ENCODE measurements at regions not wholly inside any gene's neighbourhood (a gene's known extent, or its start where the extent isn't known, plus 50 kb on each side); places are given as distances from the start of the nearest gene placed in this dataset.

DNA sequence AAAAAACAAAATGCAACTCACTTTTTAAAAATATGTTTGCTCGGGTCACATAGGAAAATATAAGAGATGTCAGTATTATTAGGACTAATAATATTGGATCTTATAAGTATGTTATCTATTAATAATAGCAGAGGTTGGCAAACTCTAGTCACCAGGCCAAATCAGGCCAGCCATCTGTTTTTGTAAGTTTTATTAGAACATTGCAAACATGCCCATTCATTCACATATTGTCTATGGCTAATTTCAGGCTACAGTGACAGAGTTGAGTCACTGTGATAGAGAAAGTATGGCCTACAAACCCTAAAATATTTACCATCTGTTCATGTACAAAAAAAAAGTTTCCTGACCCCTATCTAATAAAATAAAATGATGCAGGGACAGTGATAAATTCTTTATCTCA, 97.7 kb upstream of the CDH6 start:
- TF ChIP-seq, protein P1, sequence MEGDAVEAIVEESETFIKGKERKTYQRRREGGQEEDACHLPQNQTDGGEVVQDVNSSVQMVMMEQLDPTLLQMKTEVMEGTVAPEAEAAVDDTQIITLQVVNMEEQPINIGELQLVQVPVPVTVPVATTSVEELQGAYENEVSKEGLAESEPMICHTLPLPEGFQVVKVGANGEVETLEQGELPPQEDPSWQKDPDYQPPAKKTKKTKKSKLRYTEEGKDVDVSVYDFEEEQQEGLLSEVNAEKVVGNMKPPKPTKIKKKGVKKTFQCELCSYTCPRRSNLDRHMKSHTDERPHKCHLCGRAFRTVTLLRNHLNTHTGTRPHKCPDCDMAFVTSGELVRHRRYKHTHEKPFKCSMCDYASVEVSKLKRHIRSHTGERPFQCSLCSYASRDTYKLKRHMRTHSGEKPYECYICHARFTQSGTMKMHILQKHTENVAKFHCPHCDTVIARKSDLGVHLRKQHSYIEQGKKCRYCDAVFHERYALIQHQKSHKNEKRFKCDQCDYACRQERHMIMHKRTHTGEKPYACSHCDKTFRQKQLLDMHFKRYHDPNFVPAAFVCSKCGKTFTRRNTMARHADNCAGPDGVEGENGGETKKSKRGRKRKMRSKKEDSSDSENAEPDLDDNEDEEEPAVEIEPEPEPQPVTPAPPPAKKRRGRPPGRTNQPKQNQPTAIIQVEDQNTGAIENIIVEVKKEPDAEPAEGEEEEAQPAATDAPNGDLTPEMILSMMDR (IDR thresholded peaks at IDR 0.05), result no peak
- TF ChIP-seq POLR2AphosphoS5 (IDR thresholded peaks at IDR 0.05; ENCODE audit: insufficient read depth in 1 of 2, low read depth in 1 of 2) (no peak), POLR2A (IDR thresholded peaks at IDR 0.05) (no peak)
- intact Hi-C loops (cut with DNase I), result no loop called here
- no peaks in the 10 kb centered on the region for H3K9me3 ChIP-seq

DNA sequence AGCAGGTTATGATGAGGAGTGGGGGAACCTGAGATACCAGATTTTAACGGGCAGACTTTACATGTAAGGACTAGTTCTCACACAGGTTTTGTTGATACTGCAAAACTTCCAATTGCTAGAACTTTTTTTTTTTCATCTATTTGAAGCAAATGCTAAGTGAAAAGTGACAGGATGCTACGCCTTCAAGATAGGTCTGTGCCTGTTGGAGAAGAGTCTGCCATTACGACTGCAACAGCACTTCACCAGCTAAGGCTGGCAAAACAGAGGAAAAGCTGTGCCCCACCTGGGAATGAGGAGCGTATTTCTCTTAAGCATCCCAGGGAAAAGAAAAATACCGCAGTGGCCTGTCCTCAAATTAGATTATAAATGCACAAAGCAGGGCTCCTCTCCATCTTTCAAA, 102.0 kb upstream of the CDH6 start:
- Histone ChIP-seq H3K36me3 (no peaks in the 10 kb centered on the region), H3K27ac (no peak overlapping the region), H3K27me3 (no peaks in the 10 kb centered on the region), H3K9me3 (no peaks in the 10 kb centered on the region), H3K4me3 (no peak overlapping the region), H3K4me1 (peaks cover 2% of the 10 kb centered on the region)
- TF ChIP-seq, protein P1 (IDR thresholded peaks at IDR 0.05), result no peak
- TF ChIP-seq POLR2A (IDR thresholded peaks at IDR 0.05), result no peak
- intact Hi-C loops (cut with DNase I), result no loop called here
- no peak for DNase-seq (ENCODE audit: extremely low spot score in 2 of 2)

More for the DNA sequence above, 97.7 kb upstream of the CDH6 start:
- Histone ChIP-seq H3K4me3 (no peak overlapping the region), H3K27me3 (no peaks in the 10 kb centered on the region), H3K27ac (no peak overlapping the region), H3K36me3 (no peaks in the 10 kb centered on the region), H3K4me1 (peaks cover 4% of the 10 kb centered on the region)
- no peak for DNase-seq (ENCODE audit: extremely low spot score in 2 of 2)

DNA sequence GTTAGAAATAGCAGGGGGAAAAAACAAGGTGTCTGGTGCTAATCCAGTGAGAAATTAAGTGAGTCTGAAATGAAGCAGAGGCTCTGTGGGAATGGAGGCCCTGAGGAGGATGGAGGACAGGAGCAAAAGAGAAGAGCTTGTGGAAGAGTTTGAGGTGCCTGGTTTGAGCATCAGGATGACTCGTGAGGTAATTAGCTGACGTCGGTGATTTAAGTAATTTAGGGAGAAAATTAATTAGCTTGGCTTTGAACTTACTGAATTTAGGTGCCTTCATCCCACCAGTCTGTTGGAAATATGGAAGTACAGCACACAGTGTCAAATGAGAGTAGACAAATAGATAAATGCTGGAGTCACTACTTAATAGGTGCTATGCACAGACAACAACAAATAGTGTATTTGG, 103.0 kb upstream of the CDH6 start:
- Histone ChIP-seq H3K36me3 (no peaks in the 10 kb centered on the region), H3K27ac (no peak overlapping the region), H3K4me3 (no peak overlapping the region), H3K27me3 (no peaks in the 10 kb centered on the region), H3K9me3 (no peaks in the 10 kb centered on the region), H3K4me1 (no peaks in the 10 kb centered on the region)
- intact Hi-C loops (cut with DNase I), result no loop called here
- no peak for TF ChIP-seq POLR2AphosphoS5 (IDR thresholded peaks at IDR 0.05; ENCODE audit: insufficient read depth in 1 of 2, low read depth in 1 of 2)
- TF ChIP-seq POLR2A (IDR thresholded peaks at IDR 0.05), result no peak
- no peak for DNase-seq (ENCODE audit: extremely low spot score in 2 of 2)

DNA sequence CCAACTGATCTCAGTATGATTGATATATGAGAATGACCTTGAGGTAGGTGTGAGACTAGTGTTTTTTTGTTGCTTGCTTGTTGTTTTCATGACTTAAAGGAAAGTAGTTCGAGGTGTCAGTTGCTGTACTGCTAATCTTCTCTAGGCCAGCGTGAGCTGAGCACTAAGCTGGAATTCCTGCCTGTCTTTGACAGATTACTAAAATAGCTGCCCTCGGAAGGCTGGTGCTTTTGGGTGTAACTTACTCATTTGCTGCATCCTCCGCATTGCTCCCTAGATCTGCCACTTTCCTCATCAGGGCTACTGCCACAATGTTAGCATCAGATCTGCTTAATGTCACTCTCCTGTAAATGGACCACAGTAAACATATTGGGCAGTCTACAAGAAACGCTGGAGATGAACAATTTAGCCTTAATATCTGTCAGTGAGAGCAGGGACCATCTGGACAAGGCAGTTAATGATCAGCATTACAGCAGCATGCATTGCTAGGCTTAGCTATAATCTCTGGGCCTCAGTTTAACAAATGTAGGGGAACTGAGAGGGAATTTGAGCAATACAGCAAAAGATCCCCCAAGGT, 106.6 kb upstream of the CDH6 start:
- H3K36me3 ChIP-seq, result no peaks in the 10 kb centered on the region
- no peak for DNase-seq (ENCODE audit: extremely low spot score in 2 of 2)
- no peak overlapping the region for H3K27ac ChIP-seq
- H3K4me3 ChIP-seq, result no peak overlapping the region
- H3K9me3 ChIP-seq, result no peaks in the 10 kb centered on the region
- intact Hi-C loops (cut with DNase I), result no loop called here
- no peaks in the 10 kb centered on the region for H3K4me1 ChIP-seq
- TF ChIP-seq POLR2A (IDR thresholded peaks at IDR 0.05) (no peak), POLR2AphosphoS5 (IDR thresholded peaks at IDR 0.05; ENCODE audit: insufficient read depth in 1 of 2, low read depth in 1 of 2) (no peak)
- TF ChIP-seq, protein P1 (IDR thresholded peaks at IDR 0.05), result no peak
- H3K27me3 ChIP-seq, result no peaks in the 10 kb centered on the region

DNA sequence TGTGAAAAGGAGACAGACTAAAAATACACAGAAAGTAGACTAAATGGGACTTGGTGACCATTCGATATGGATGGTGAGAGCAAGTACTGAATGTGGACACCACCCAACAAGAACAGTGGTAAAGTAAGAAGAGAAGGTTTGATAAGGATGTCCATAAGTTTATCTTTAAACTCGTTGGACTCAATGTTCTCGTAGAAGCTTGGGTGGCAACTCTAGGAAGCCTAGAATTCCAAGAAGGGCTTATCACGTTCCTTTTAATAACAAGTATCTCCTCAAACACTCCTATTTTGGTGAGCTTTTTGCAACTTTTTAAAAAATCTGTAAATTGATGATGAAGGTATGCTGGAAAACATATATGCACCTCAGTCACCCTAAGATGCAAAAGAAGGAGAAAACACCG, 108.6 kb upstream of the CDH6 start:
- no peaks in the 10 kb centered on the region for H3K4me1 ChIP-seq
- no peak for DNase-seq (ENCODE audit: extremely low spot score in 2 of 2)
- intact Hi-C loops (cut with DNase I), result no loop called here
- H3K4me3 ChIP-seq, result no peak overlapping the region
- H3K9me3 ChIP-seq, result no peaks in the 10 kb centered on the region
- TF ChIP-seq, protein P1 (IDR thresholded peaks at IDR 0.05), result no peak
- TF ChIP-seq POLR2A (IDR thresholded peaks at IDR 0.05), result no peak
- no peak for TF ChIP-seq POLR2AphosphoS5 (IDR thresholded peaks at IDR 0.05; ENCODE audit: insufficient read depth in 1 of 2, low read depth in 1 of 2)
- H3K27me3 ChIP-seq, result no peaks in the 10 kb centered on the region
- no peaks in the 10 kb centered on the region for H3K36me3 ChIP-seq
- no peak overlapping the region for H3K27ac ChIP-seq
